Ishikawa (cell line): ENCODE measurements at regions not wholly inside any gene's neighbourhood (a gene's known extent, or its start where the extent isn't known, plus 50 kb on each side); places are given as distances from the start of the nearest gene placed in this dataset.

Experiments used
- CEBPB ChIP-seq: IDR thresholded peaks from 2 replicates; pipeline ENCODE4 v1.6.1; 2012
- CREB1 ChIP-seq: IDR thresholded peaks from 2 replicates; pipeline ENCODE4 v1.6.1; 2012; ENCODE audit warnings: low read depth
- EGR1 ChIP-seq: IDR thresholded peaks from 2 replicates; pipeline ENCODE4 v1.6.1; 2012
- EP300 ChIP-seq: IDR thresholded peaks from 2 replicates; pipeline ENCODE4 v1.6.1; 2012; ENCODE audit warnings: borderline replicate concordance
- FOXM1 ChIP-seq: IDR thresholded peaks from 2 replicates; pipeline ENCODE4 v1.6.1; 2012; ENCODE audit warnings: low read depth, borderline replicate concordance
- MAX ChIP-seq: IDR thresholded peaks from 2 replicates; pipeline ENCODE4 v1.6.1; 2012
- NFIC ChIP-seq: IDR thresholded peaks from 2 replicates; pipeline ENCODE4 v1.6.1; 2012
- RAD21 ChIP-seq: IDR thresholded peaks from 2 replicates; pipeline ENCODE4 v1.6.1; 2012; ENCODE audit warnings: low read depth
- REST ChIP-seq: IDR thresholded peaks from 2 replicates; pipeline ENCODE4 v1.6.1; 2012; ENCODE audit warnings: low read depth, mild to moderate bottlenecking
- TAF1 ChIP-seq: IDR thresholded peaks from 2 replicates; pipeline ENCODE4 v1.6.1; 2012; ENCODE audit warnings: low read depth, mild to moderate bottlenecking
- TCF12 ChIP-seq: IDR thresholded peaks from 2 replicates; pipeline ENCODE4 v1.6.1; 2012; ENCODE audit warnings: low read depth
- TEAD4 ChIP-seq: IDR thresholded peaks from 2 replicates; pipeline ENCODE4 v1.6.1; 2012
- USF1 ChIP-seq: IDR thresholded peaks from 2 replicates; pipeline ENCODE4 v1.6.1; 2012
- YY1 ChIP-seq: IDR thresholded peaks from 2 replicates; pipeline ENCODE4 v1.6.1; 2012; ENCODE audit warnings: low read depth
- ZBTB7A ChIP-seq: IDR thresholded peaks from 2 replicates; pipeline ENCODE4 v1.6.1; 2012; ENCODE audit warnings: low read depth

DNA sequence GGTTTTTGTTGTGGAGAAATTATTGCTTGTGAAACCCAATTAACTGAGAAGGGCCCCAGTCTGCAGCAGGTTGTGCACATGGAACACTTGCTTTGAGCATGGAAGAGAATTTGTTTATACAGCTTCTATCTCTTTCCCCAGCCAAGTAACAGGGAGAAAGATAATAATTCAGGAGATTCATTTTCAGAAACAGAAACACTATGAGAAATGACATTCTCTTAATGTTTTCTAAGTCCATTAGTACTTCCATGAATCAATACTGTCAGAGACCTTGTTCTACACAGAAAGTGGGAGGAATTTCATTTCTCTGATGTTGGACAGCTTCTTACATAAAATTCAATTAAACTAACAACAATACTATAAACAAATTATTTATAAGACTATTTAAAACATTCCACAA, 446.3 kb downstream of the KLF12 start:
- no peak for TF ChIP-seq NFIC
- TF ChIP-seq CREB1 = no peak
- TF ChIP-seq CEBPB = no peak

GRCh38 chr13:73687087-73687486, 447.1 kb downstream of the KLF12 start:
- TF ChIP-seq NFIC = no peak
- TF ChIP-seq RAD21 = no peak
- no peak for TF ChIP-seq TEAD4
- no peak for TF ChIP-seq MAX
- no peak for TF ChIP-seq EGR1
- TF ChIP-seq YY1 = no peak
- no peak for TF ChIP-seq CREB1
- TF ChIP-seq ZBTB7A = no peak
- no peak for TF ChIP-seq EP300
- TF ChIP-seq REST = no peak
- TF ChIP-seq TAF1 = no peak
- no peak for TF ChIP-seq FOXM1

DNA sequence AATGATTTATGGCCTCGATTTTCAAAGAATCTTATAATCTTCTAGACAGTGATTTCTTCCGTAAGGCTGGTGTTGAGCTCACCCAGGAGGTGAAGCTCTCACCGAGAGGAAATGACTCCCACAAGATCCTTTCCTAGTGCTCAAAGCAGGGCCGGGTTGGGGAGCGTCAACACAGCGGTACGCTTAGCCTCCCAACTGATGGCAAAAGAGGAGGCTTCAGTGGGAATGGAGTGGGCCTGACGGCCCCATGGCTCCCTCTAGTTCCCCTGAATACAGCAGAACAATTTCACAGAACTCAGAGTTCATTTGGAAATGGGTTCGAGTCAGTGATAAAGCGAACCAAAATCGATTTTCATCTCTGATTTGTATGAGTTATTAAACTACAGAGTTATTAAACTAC, 449.5 kb downstream of the KLF12 start:
- TF ChIP-seq RAD21 (no peak), TAF1 (no peak)

GRCh38 chr13:73684286-73684685, 449.9 kb downstream of the KLF12 start:
- TF ChIP-seq ZBTB7A (no peak), RAD21 (no peak), TAF1 (no peak)

- TF ChIP-seq CEBPB = no peak
- TF ChIP-seq EP300 = no peak
Measured at GRCh38 chr13:73683746-73684145, 450.5 kb downstream of the KLF12 start.

DNA sequence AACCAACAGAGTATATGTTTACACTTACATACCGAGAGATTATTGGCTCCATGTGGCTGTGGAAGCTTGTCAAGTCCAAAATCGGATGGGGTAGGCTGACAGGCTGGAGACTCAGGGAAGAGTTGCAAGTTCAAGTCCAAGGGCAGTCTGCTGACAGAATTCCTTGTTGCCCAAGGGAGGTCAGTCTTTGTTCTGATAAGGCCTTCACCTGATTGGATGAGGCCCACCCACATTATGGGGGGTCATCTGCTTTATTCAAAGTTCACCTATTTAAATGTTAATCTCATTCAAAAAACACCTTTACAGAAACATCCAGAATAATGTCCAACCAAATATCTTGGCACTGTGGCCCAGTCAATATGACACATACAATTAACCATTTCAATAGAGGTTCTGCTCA, 452.4 kb downstream of the KLF12 start:
- TF ChIP-seq EP300 = no peak
- TF ChIP-seq CREB1 = no peak
- TF ChIP-seq RAD21 = no peak
- TF ChIP-seq NFIC = no peak
- TF ChIP-seq MAX = no peak
- no peak for TF ChIP-seq TCF12

DNA sequence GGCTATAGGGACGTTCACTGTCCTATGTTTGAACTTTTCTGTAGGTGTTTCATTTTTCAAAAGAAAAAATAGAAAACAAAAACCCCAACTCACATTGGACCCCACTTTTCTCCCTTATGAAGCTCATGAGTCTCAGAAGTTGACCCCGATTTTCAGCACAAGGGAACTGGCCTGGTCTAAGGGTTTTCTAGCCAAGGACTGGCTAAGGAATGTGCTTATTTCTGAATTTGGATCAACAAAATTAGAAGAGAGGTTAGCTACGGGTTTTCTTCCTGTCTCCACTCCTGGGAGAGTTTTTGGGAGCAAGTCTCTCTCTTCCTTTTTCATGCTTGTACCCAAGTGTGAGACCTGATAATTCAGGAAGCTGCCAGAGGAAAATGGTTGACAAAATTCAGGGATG, 453.2 kb downstream of the KLF12 start:
- no peak for TF ChIP-seq YY1
- no peak for TF ChIP-seq RAD21
- TF ChIP-seq NFIC = no peak
- no peak for TF ChIP-seq CREB1
- TF ChIP-seq TCF12 = no peak

DNA sequence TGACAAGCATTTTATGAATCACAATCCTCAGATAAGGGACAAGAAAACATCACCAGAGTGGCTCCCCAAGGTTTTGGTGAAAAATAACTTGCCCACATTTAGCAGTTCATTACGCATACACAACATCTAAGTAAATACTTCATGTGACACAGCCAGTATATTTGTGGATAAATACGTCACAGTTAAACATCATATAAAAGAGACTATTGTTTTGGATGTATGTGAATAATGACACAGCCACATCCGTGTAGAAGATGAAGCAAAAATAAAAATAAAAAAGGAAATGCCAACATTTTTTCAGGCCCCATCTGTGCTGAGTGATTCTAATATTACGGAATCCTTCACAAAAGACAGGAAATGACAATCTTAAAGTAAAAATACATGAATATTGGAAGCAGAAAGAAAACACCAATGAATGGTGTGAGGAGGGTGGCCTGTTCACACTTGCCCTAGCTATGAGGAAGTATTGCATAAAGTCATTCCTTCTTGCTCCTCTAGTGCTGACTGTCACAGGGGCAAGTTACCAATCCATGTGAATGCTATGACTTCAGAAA, 457.1 kb downstream of the KLF12 start:
- no peak for TF ChIP-seq FOXM1
- TF ChIP-seq RAD21 = no peak
- TF ChIP-seq CEBPB = no peak
- no peak for TF ChIP-seq USF1
- no peak for TF ChIP-seq NFIC
- no peak for TF ChIP-seq CREB1

DNA sequence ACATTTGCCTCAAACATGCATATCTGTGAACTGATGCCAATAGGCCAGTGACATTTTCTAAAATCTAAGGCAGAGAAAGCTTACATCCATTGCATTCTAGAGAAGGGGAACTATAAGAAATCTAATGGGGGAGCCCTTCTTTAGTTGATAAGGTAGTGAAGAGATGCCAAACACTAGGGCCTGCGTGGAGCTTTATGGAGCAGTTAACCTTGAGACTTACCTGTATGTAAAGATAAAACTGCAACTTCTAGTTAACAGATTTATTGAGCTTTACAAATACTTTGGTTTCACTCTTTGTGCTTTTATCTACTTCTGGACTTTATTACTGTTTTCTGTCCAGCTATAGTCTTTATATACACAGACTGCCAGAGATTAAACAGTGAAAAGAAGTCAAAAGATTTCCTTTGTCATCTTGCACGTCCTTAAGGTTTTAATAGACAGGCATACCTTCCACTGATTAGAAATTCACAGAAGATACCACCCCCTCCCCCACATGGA, 457.6 kb downstream of the KLF12 start:
- TF ChIP-seq RAD21 (no peak), REST (no peak), CREB1 (no peak), USF1 (no peak), ZBTB7A (no peak), NFIC (no peak), TAF1 (no peak), EP300 (no peak), MAX (no peak), TEAD4 (no peak), CEBPB (no peak), FOXM1 (no peak), YY1 (no peak), EGR1 (no peak), TCF12 (no peak)
